ENCODE measurements at regions not wholly inside any gene's neighbourhood (a gene's known extent, or its start where the extent isn't known, plus 50 kb on each side); places are given as distances from the start of the nearest gene placed in this dataset.

DNA sequence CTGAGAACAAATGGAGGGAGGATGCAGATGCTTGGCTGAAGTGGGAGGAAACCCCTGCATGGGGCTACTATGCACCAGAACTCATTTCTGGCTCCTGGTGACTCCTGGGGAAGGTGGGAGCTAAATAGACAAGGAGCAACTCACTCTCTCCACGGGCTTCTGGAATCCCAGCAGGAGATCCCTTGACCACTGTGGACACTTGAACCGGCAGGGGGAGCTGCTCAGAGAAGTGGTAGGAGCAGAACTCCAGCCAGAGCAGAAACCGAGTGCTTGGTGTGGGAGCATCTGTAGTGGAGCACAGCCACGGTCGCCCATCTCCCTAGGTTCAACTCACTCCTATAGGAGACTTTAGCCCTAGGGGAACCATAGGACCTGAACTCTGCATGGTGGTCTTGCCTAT lies 205.6 kb upstream of the GJB5 start:
- no peak for TF ChIP-seq TAF1 (IDR thresholded peaks at IDR 0.05; ENCODE audit: borderline replicate concordance, insufficient read depth, low read length)
- no peak for TF ChIP-seq POLR2AphosphoS5 (IDR thresholded peaks at IDR 0.05; ENCODE audit: low read depth, low read length)
- TF ChIP-seq, protein P1, sequence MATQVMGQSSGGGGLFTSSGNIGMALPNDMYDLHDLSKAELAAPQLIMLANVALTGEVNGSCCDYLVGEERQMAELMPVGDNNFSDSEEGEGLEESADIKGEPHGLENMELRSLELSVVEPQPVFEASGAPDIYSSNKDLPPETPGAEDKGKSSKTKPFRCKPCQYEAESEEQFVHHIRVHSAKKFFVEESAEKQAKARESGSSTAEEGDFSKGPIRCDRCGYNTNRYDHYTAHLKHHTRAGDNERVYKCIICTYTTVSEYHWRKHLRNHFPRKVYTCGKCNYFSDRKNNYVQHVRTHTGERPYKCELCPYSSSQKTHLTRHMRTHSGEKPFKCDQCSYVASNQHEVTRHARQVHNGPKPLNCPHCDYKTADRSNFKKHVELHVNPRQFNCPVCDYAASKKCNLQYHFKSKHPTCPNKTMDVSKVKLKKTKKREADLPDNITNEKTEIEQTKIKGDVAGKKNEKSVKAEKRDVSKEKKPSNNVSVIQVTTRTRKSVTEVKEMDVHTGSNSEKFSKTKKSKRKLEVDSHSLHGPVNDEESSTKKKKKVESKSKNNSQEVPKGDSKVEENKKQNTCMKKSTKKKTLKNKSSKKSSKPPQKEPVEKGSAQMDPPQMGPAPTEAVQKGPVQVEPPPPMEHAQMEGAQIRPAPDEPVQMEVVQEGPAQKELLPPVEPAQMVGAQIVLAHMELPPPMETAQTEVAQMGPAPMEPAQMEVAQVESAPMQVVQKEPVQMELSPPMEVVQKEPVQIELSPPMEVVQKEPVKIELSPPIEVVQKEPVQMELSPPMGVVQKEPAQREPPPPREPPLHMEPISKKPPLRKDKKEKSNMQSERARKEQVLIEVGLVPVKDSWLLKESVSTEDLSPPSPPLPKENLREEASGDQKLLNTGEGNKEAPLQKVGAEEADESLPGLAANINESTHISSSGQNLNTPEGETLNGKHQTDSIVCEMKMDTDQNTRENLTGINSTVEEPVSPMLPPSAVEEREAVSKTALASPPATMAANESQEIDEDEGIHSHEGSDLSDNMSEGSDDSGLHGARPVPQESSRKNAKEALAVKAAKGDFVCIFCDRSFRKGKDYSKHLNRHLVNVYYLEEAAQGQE (IDR thresholded peaks at IDR 0.05; ENCODE audit: insufficient read depth in 1 of 2, low read depth in 2 of 2, low read length in 2 of 2), result no peak
- no peak for TF ChIP-seq SIN3A (IDR thresholded peaks at IDR 0.05; ENCODE audit: borderline replicate concordance, insufficient read depth, low read length)

Data from PFSK-1 (cell line).